NCI-H510A (cell line): ENCODE measurements at regions not wholly inside any gene's neighbourhood (a gene's known extent, or its start where the extent isn't known, plus 50 kb on each side); places are given as distances from the start of the nearest gene placed in this dataset.
A peak's percentile ranks its signal among the peaks of the same experiment; 100 is the strongest.

Experiments
- DNase-seq: peaks from one replicate; lab custom pipeline; 2025; lab: John Stamatoyannopoulos, UW

GRCh38 chrX:9317176-9317575 lies 147.7 kb upstream of the TBL1X start:
- DNase-seq: no peak

GRCh38 chrX:9318213-9318612 lies 146.6 kb upstream of the TBL1X start:
- DNase-seq: no peak

- DNase-seq: no peak
Observed at GRCh38 chrX:9318766-9319165, 146.1 kb upstream of the TBL1X start.

- DNase-seq: no peak
Observed at GRCh38 chrX:9320940-9321339, 143.9 kb upstream of the TBL1X start.

GRCh38 chrX:9324676-9325075 lies 140.2 kb upstream of the TBL1X start:
- no peak for DNase-seq

GRCh38 chrX:9326369-9326768 lies 138.5 kb upstream of the TBL1X start:
- no peak for DNase-seq

- DNase-seq: no peak
Observed at GRCh38 chrX:9327086-9327746, 137.6 kb upstream of the TBL1X start.

- no peak for DNase-seq
Observed at GRCh38 chrX:9327747-9328145, 137.1 kb upstream of the TBL1X start.

- no peak for DNase-seq
Observed at GRCh38 chrX:9329056-9329455, 135.8 kb upstream of the TBL1X start.

- DNase-seq: no peak
Observed at GRCh38 chrX:9330249-9330982, 134.4 kb upstream of the TBL1X start.

- no peak for DNase-seq
Observed at GRCh38 chrX:9333873-9334560, 130.8 kb upstream of the TBL1X start.

GRCh38 chrX:9335251-9335650 lies 129.6 kb upstream of the TBL1X start:
- no peak for DNase-seq

GRCh38 chrX:9336456-9336855 lies 128.4 kb upstream of the TBL1X start:
- no peak for DNase-seq

GRCh38 chrX:9337046-9337445 lies 127.8 kb upstream of the TBL1X start:
- DNase-seq: no peak

GRCh38 chrX:9338986-9339385 lies 125.9 kb upstream of the TBL1X start:
- DNase-seq: no peak

GRCh38 chrX:9339603-9340491 lies 125.0 kb upstream of the TBL1X start:
- DNase-seq: no peak

GRCh38 chrX:9340598-9341290 lies 124.1 kb upstream of the TBL1X start:
- DNase-seq: no peak

GRCh38 chrX:9341291-9342201 lies 123.3 kb upstream of the TBL1X start:
- DNase-seq: peak; percentile 28

- peak; percentile 84 for DNase-seq
Observed at GRCh38 chrX:9342561-9343051, 122.3 kb upstream of the TBL1X start.

- DNase-seq: no peak
Observed at GRCh38 chrX:9343971-9344370, 120.9 kb upstream of the TBL1X start.
